Parathyroid adenoma (tissue), 2 donors: ENCODE measurements at regions not wholly inside any gene's neighbourhood (a gene's known extent, or its start where the extent isn't known, plus 50 kb on each side); places are given as distances from the start of the nearest gene placed in this dataset.
A peak's percentile ranks its signal among the peaks of the same experiment; 100 is the strongest.

Experiments used
- H2AFZ ChIP-seq: fragments of 300-600 bp; sonication (generic); one replicate; pipeline ENCODE4 v1.7.0; 2017; ENCODE audit warnings: antibody characterized with exemption, mild to moderate bottlenecking
- H3K27ac ChIP-seq: fragments of 300-600 bp; sonication (generic); one replicate; pipeline ENCODE4 v1.7.0; 2017
- H3K27me3 ChIP-seq: fragments of 300-600 bp; sonication (generic); one replicate; pipeline ENCODE4 v1.7.0; 2017; ENCODE audit warnings: low read length; ENCODE audit not compliant: control insufficient read depth, insufficient read depth
- H3K36me3 ChIP-seq: fragments of 300-600 bp; sonication (generic); one replicate; pipeline ENCODE4 v1.7.0; 2017; ENCODE audit warnings: low read length; ENCODE audit not compliant: control insufficient read depth, insufficient read depth
- H3K4me1 ChIP-seq: fragments of 300-600 bp; sonication (generic); one replicate; pipeline ENCODE4 v1.7.0; 2017; ENCODE audit warnings: control low read depth
- H3K4me2 ChIP-seq: fragments of 300-600 bp; sonication (generic); one replicate; pipeline ENCODE4 v1.7.0; 2017; ENCODE audit warnings: low read length
- H3K4me3 ChIP-seq: fragments of 300-600 bp; sonication (generic); one replicate; pipeline ENCODE4 v1.7.0; 2017; ENCODE audit warnings: low read depth, low read length
- H3K79me2 ChIP-seq: fragments of 300-600 bp; sonication (generic); one replicate; pipeline ENCODE4 v1.7.0; 2017; ENCODE audit warnings: control low read depth
- H3K9ac ChIP-seq: fragments of 300-600 bp; sonication (generic); one replicate; pipeline ENCODE4 v1.7.0; 2017; ENCODE audit warnings: mild to moderate bottlenecking
- H3K9me3 ChIP-seq: fragments of 300-600 bp; sonication (generic); one replicate; pipeline ENCODE4 v1.7.0; 2017; ENCODE audit warnings: low read length; ENCODE audit not compliant: control insufficient read depth
- TF ChIP-seq, protein P1 (sequence below): fragments of 300-600 bp; sonication (generic); IDR thresholded peaks from one replicate; pipeline ENCODE4 v1.7.0; 2017; ENCODE audit warnings: antibody characterized with exemption, mild to moderate bottlenecking
- donor health status: primary hyperparathyroidism.

DNA sequence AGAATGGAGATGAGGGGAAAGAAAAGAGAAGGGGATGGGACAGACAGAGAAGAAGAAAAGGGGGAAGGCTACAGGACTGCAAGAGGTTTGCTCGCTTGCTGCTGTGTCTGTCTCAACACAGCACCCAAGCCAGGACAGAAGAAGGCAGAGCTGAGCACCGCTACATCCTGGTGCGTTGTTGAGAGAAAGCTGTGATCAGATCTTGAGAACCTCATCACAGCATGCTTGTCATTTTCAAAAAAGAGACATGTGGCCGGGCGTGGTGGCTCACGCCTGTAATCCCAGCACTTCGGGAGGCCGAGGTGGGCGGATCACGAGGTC, 110.9 kb downstream of the NXNL2 start:
- TF ChIP-seq, protein P1, sequence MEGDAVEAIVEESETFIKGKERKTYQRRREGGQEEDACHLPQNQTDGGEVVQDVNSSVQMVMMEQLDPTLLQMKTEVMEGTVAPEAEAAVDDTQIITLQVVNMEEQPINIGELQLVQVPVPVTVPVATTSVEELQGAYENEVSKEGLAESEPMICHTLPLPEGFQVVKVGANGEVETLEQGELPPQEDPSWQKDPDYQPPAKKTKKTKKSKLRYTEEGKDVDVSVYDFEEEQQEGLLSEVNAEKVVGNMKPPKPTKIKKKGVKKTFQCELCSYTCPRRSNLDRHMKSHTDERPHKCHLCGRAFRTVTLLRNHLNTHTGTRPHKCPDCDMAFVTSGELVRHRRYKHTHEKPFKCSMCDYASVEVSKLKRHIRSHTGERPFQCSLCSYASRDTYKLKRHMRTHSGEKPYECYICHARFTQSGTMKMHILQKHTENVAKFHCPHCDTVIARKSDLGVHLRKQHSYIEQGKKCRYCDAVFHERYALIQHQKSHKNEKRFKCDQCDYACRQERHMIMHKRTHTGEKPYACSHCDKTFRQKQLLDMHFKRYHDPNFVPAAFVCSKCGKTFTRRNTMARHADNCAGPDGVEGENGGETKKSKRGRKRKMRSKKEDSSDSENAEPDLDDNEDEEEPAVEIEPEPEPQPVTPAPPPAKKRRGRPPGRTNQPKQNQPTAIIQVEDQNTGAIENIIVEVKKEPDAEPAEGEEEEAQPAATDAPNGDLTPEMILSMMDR, result no peak

DNA sequence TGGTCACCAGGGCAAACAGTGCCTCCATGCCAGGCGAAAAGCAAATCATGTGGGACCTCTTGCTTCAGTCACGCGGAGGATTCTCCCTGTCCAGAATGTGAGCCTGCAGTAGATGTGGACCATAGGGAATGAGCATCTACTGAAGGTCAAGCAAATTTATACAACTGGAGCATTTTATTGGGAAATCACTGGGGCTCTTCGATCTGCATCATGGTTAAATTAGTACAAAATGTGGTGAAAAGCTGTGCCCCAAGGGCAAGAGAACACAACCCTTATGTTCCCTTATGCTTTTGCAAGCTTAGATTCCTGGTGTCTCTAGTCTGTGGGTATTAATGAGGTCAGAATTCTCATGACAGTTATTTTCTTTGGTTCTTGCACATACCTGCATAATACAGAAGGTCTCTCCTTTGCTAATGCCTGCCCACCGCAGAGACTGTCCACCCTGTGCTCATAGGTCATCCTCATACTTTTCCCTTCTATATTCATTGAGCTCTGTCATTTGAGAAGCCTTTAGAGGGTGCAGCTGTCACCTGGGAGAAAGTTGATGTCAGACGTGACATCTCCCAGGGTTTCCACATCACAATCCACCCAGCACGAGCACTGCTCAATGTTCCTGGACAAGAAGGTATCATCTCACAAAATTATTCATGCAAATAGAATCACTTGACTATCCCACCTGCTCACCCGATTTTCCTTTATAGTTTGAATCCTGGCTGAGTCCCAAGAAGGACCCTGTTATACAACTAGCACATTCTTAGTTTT, 111.7 kb downstream of the NXNL2 start:
- H3K4me3 ChIP-seq, result no peak overlapping the region
- no peaks in the 10 kb centered on the region for H3K9me3 ChIP-seq
- H3K79me2 ChIP-seq, result no peaks in the 10 kb centered on the region
- TF ChIP-seq, protein P1, result no peak
- no peak overlapping the region for H3K9ac ChIP-seq
- no peak overlapping the region for H2AFZ ChIP-seq
- no peaks in the 10 kb centered on the region for H3K4me1 ChIP-seq
- H3K36me3 ChIP-seq, result no peaks in the 10 kb centered on the region
- no peak overlapping the region for H3K4me2 ChIP-seq
- H3K27ac ChIP-seq, result no peak overlapping the region
- H3K27me3 ChIP-seq, result no peaks in the 10 kb centered on the region

More for the DNA sequence above, 110.9 kb downstream of the NXNL2 start:
- H3K79me2 ChIP-seq, result no peaks in the 10 kb centered on the region
- no peak overlapping the region for H3K27ac ChIP-seq
- H3K27me3 ChIP-seq, result no peaks in the 10 kb centered on the region
- no peaks in the 10 kb centered on the region for H3K36me3 ChIP-seq
- H3K9ac ChIP-seq, result no peak overlapping the region
- no peak overlapping the region for H3K4me3 ChIP-seq
- no peaks in the 10 kb centered on the region for H3K9me3 ChIP-seq
- H3K4me1 ChIP-seq, result no peaks in the 10 kb centered on the region
- no peak overlapping the region for H2AFZ ChIP-seq
- no peak overlapping the region for H3K4me2 ChIP-seq

DNA sequence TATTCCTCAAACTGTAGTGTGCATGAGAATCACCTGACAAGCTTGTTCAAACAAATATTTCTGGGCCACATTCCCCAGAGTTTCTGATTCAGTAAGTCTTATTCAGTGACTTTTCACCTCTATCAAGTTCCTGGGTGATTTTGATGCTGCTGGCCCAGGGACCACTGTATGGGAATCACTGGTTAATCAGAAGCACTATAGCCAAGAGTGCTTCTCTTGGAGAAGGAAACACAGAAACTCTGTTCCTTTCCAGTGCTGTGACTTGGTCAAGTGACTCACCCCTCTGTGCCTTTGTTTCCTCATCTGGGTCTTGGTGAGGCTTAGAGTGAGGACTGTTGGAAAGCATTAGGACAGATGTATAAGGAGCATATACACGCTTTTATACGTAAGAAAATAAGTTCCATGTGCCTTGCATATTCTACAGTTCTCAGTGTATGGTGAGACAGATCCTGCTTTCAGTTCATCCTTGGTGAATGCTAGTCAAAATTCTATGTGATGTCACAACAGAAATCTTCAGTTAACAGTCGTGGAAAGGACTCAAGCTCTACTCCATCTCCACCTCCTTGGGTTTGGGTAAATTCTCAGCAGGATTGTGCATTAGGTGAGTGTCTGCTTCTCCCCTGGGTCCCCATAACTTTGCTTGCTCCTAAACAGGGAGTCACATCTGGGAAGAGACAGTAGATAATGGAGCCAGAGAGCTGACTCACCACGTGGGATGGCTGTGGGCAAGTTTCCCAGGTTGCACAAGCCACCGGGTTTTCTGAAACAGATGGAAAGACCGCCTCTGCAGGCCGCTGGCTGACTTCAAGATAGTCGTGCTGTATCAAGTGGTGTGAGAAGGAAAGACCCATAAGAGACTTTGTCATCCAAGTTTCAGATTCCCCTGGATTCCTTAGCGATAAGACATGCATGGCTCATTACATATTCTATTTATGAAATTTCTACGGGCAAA, 117.0 kb downstream of the NXNL2 start:
- TF ChIP-seq, protein P1, result no peak
- no peak overlapping the region for H3K9ac ChIP-seq
- H3K27me3 ChIP-seq, result no peaks in the 10 kb centered on the region
- no peak overlapping the region for H3K4me3 ChIP-seq
- no peaks in the 10 kb centered on the region for H3K36me3 ChIP-seq
- H2AFZ ChIP-seq, result peak overlapping the region; percentile 22
- no peaks in the 10 kb centered on the region for H3K4me1 ChIP-seq
- no peaks in the 10 kb centered on the region for H3K9me3 ChIP-seq
- H3K4me2 ChIP-seq, result no peak overlapping the region
- H3K27ac ChIP-seq, result no peak overlapping the region
- no peaks in the 10 kb centered on the region for H3K79me2 ChIP-seq

DNA sequence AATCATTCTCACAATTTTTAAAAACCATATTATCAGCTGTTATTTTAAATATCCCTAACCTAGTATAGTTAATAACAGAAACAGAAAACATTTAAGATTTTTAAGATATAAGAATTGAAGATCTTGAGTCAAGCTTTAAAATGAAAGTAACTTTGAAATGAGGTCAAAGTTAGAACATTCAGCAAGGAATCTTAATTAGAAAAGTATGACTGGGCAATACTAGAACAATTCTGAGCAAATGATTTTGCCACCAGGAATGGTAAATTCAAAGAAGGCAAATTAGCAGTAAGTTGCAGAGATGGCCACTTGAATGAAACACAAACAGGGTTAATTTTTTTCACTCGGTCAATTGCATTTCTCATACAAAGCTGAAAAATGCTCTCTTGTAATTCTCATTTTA, 117.9 kb downstream of the NXNL2 start:
- H3K79me2 ChIP-seq, result no peaks in the 10 kb centered on the region
- H3K9ac ChIP-seq, result no peak overlapping the region
- no peak overlapping the region for H2AFZ ChIP-seq
- no peaks in the 10 kb centered on the region for H3K36me3 ChIP-seq
- H3K27ac ChIP-seq, result no peak overlapping the region
- no peak overlapping the region for H3K4me2 ChIP-seq
- no peaks in the 10 kb centered on the region for H3K4me1 ChIP-seq
- H3K4me3 ChIP-seq, result no peak overlapping the region
- no peaks in the 10 kb centered on the region for H3K27me3 ChIP-seq
- no peaks in the 10 kb centered on the region for H3K9me3 ChIP-seq
- TF ChIP-seq, protein P1, result no peak
